Superior temporal gyrus (tissue), 1 donor: ENCODE measurements at regions not wholly inside any gene's neighbourhood (a gene's known extent, or its start where the extent isn't known, plus 50 kb on each side); places are given as distances from the start of the nearest gene placed in this dataset.

Experiments
- DNase-seq: peaks from one replicate; pipeline ENCODE4 v3.0.0-alpha.2; 2016; ENCODE audit errors: extremely low spot score

GRCh38 chr12:124517260-124518050 is 50.0 kb downstream of the NCOR2 start:
- peak; percentile 75 for DNase-seq

GRCh38 chr12:124516850-124517249 is 50.6 kb downstream of the NCOR2 start:
- DNase-seq = no peak

GRCh38 chr12:124515981-124516380 is 51.4 kb downstream of the NCOR2 start:
- no peak for DNase-seq

- no peak for DNase-seq
Observed at GRCh38 chr12:124514996-124515932, 52.1 kb downstream of the NCOR2 start.

GRCh38 chr12:124514145-124514995 is 53.0 kb downstream of the NCOR2 start:
- no peak for DNase-seq

- DNase-seq = no peak
Observed at GRCh38 chr12:124513297-124513867, 54.0 kb downstream of the NCOR2 start.

- peak; percentile 91 for DNase-seq
Observed at GRCh38 chr12:124512667-124513296, 54.6 kb downstream of the NCOR2 start.

- DNase-seq = no peak
Observed at GRCh38 chr12:124511259-124511985, 56.0 kb downstream of the NCOR2 start.

- DNase-seq = peak; percentile 73
Observed at GRCh38 chr12:124510301-124510970, 57.0 kb downstream of the NCOR2 start.

- DNase-seq = peak; percentile 67
Observed at GRCh38 chr12:124509676-124510300, 57.6 kb downstream of the NCOR2 start.

GRCh38 chr12:124509300-124509675 is 58.1 kb downstream of the NCOR2 start:
- no peak for DNase-seq

GRCh38 chr12:124508381-124509079 is 58.9 kb downstream of the NCOR2 start:
- DNase-seq = no peak

GRCh38 chr12:124507188-124508109 is 60.0 kb downstream of the NCOR2 start:
- no peak for DNase-seq

- DNase-seq = no peak
Observed at GRCh38 chr12:124506832-124507153, 60.6 kb downstream of the NCOR2 start.

- no peak for DNase-seq
Observed at GRCh38 chr12:124506145-124506831, 61.1 kb downstream of the NCOR2 start.

GRCh38 chr12:124505001-124505818 is 62.2 kb downstream of the NCOR2 start:
- no peak for DNase-seq
